GM18909 (cell line): ENCODE measurements at regions not wholly inside any gene's neighbourhood (a gene's known extent, or its start where the extent isn't known, plus 50 kb on each side); places are given as distances from the start of the nearest gene placed in this dataset.
"Not testable (repeated sequence)": the region's sequence is repeated elsewhere in the genome, so short reads cannot be mapped to it uniquely, and the experiment has no call there.

Experiments
- ATAC-seq: cut with Tn5 transposase; IDR thresholded peaks from one replicate; pipeline ENCODE4 v1.9.1; 2021; ENCODE audit warnings: mild to moderate bottlenecking; ENCODE audit not compliant: unreplicated experiment, poor library complexity

GRCh38 chr1:56137521-56138505 lies 441.6 kb downstream of the PLPP3 start:
- no peak for ATAC-seq

- no peak for ATAC-seq
Observed at GRCh38 chr1:56137090-56137489, 442.3 kb downstream of the PLPP3 start.

- no peak for ATAC-seq
Observed at GRCh38 chr1:56135864-56136147, 443.6 kb downstream of the PLPP3 start.

GRCh38 chr1:56135069-56135863 lies 444.1 kb downstream of the PLPP3 start:
- no peak for ATAC-seq

- ATAC-seq: peak; percentile 54
Observed at GRCh38 chr1:56133522-56134472, 445.6 kb downstream of the PLPP3 start.

- ATAC-seq: no peak
Observed at GRCh38 chr1:56132520-56132919, 446.8 kb downstream of the PLPP3 start.

- ATAC-seq: no peak
Observed at GRCh38 chr1:56129837-56130236, 449.5 kb downstream of the PLPP3 start.

GRCh38 chr1:56125316-56125715 lies 454.0 kb downstream of the PLPP3 start:
- no peak for ATAC-seq

- ATAC-seq: no peak
Observed at GRCh38 chr1:56123826-56124225, 455.5 kb downstream of the PLPP3 start.

- no peak for ATAC-seq
Observed at GRCh38 chr1:56123421-56123820, 455.9 kb downstream of the PLPP3 start.

- ATAC-seq: no peak
Observed at GRCh38 chr1:56120021-56120420, 459.3 kb downstream of the PLPP3 start.

GRCh38 chr1:56118676-56119075 lies 460.7 kb downstream of the PLPP3 start:
- not testable (repeated sequence) for ATAC-seq

GRCh38 chr1:56115701-56116100 lies 463.7 kb downstream of the PLPP3 start:
- no peak for ATAC-seq

GRCh38 chr1:56113679-56114078 lies 465.7 kb downstream of the PLPP3 start:
- ATAC-seq: no peak

- ATAC-seq: no peak
Observed at GRCh38 chr1:56107275-56107638, 472.1 kb downstream of the PLPP3 start.

- ATAC-seq: no peak
Observed at GRCh38 chr1:56106531-56107274, 472.7 kb downstream of the PLPP3 start.

- ATAC-seq: no peak
Observed at GRCh38 chr1:56105397-56105796, 474.0 kb downstream of the PLPP3 start.

GRCh38 chr1:56099766-56100265 lies 479.5 kb downstream of the PLPP3 start:
- ATAC-seq: no peak

GRCh38 chr1:56098946-56099345 lies 480.4 kb downstream of the PLPP3 start:
- ATAC-seq: no peak

GRCh38 chr1:56097713-56098112 lies 481.6 kb downstream of the PLPP3 start:
- ATAC-seq: no peak
